ES-I3 (cell line): ENCODE measurements at regions not wholly inside any gene's neighbourhood (a gene's known extent, or its start where the extent isn't known, plus 50 kb on each side); places are given as distances from the start of the nearest gene placed in this dataset.

Experiments used
- H3K36me3 ChIP-seq: 2 replicates; pipeline ENCODE4 v1.6.1; 2013; ENCODE audit warnings: mild to moderate bottlenecking, low read length, control low read depth, moderate library complexity; ENCODE audit not compliant: insufficient read depth
- H3K4me1 ChIP-seq: 2 replicates; pipeline ENCODE4 v1.6.1; 2013; ENCODE audit warnings: mild to moderate bottlenecking, control low read depth, low read length; ENCODE audit not compliant: insufficient read depth
- H3K9ac ChIP-seq: 2 replicates; pipeline ENCODE4 v1.6.1; 2013; ENCODE audit warnings: low read depth, mild to moderate bottlenecking, low read length, moderate library complexity
- H3K9me3 ChIP-seq: 2 replicates; pipeline ENCODE4 v1.6.1; 2013; ENCODE audit warnings: mild to moderate bottlenecking, low read length, moderate library complexity; ENCODE audit not compliant: control insufficient read depth, insufficient read depth

DNA sequence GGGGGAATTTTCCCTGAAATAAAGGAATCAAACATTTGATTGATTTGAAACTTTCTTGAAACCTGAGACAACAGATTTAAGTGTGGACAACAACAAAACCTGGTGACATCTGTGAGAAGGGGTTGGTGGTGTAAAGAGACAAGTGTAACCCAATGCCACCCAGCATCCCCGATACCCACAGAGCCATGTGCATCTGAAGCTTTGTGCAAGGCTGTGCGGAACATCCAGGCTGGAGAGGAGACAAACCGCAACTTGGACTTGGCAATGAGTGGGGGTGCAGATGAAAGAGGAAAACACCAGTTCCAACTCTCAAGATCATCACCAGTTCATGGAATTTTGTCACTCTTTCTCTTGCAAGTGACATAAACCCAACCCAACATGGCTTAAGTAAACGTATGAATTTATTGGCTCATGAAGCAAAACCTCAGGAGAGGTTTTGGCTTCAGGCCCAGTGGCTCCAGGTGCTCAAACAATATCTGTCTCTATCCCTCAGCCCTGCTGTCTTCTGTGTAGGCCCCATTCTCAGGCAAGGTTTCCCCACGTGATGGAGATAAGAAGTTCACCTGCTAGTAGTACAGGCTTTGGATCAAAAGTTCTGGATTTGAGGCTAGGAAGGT is 55.2 kb upstream of the NTF3 start:
- H3K36me3 ChIP-seq, result no peaks in the 10 kb centered on the region; the same call in 1 of the 2 replicates
- 0 out of 2 replicates have a peak, but pooled peaks cover 6% of the 10 kb centered on the region for H3K4me1 ChIP-seq
- H3K9me3 ChIP-seq, result no peaks in the 10 kb centered on the region
- no peak overlapping the region for H3K9ac ChIP-seq

DNA sequence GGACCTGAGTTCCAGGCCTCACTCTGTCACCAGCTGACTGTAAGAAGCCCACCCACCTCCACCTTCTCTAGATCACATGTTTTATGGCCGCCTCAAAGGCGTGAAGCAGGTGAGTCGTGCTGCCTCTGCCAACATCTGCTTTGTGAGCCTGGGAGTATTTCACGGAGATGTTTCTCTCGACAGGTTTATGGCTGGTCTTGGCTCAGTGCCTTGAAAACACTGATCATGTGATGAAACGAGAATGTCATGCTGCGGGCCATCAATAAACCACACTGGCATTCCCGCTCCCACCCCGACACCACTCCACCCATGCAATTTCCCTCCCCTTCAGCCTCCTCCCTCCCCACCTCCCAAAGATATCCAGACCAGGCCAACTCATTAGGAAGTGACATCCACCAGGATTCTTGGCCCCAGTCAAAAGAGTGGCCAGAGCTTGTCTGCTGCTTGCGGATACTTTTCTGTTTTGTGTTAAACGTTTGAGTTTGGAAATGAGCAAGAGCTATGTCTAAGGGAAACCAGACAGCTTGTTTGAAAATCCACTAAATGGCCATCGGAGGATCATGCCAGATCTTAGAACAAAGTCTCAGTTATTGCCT is 53.8 kb upstream of the NTF3 start:
- no peak overlapping the region for H3K9ac ChIP-seq
- 0 out of 2 replicates have a peak, but pooled peaks cover 6% of the 10 kb centered on the region for H3K4me1 ChIP-seq
- no peaks in the 10 kb centered on the region; the same call in 1 of the 2 replicates for H3K36me3 ChIP-seq
- H3K9me3 ChIP-seq, result no peaks in the 10 kb centered on the region

- Histone ChIP-seq H3K4me1 (0 out of 2 replicates have a peak, but pooled peaks cover 6% of the 10 kb centered on the region), H3K9ac (no peak overlapping the region), H3K36me3 (no peaks in the 10 kb centered on the region; the same call in 1 of the 2 replicates), H3K9me3 (no peaks in the 10 kb centered on the region)
These were observed 52.0 kb upstream of the NTF3 start for GRCh38 chr12:5379749-5380496.
